ENCODE measurements at regions not wholly inside any gene's neighbourhood (a gene's known extent, or its start where the extent isn't known, plus 50 kb on each side); places are given as distances from the start of the nearest gene placed in this dataset.

DNA sequence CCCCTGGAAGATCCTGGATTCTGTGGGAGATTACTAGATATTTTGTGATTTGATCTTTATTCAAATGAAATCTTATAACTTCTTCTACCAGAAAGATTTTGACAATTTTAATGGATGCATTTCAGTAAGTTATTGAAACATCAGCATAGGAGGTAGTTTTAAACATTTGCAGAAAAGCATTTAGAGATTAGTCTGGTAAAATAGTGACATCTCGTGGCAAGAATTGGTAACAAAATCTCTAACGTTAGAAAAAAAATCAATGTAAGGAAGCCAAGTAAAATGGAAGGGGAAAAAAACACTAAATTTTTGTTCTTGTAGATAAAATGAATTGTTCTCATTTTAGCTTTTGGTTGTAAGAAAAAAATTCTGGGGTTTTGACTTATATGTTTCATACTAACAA lies 73.3 kb downstream of the TASL start:
- H3K27me3 Mint-ChIP-seq (ENCODE audit: low read depth), result peaks cover 4% of the 10 kb centered on the region
- H3K9me3 Mint-ChIP-seq (ENCODE audit: insufficient read depth), result no peaks in the 10 kb centered on the region
- no peak for DNase-seq
- H3K4me3 Mint-ChIP-seq, result no peak overlapping the region
- no peak for ATAC-seq
- POLR2A ChIA-PET, result no interaction called here
- no peaks in the 10 kb centered on the region for H3K36me3 Mint-ChIP-seq (ENCODE audit: low read depth)
- CTCF ChIA-PET, result interaction anchor here (0.9 kb wide), 1 partner anchor 9 kb away, joined by 3 read pairs; no protein-coding TSS in a partner anchor
- no peaks in the 10 kb centered on the region for H3K4me1 Mint-ChIP-seq (ENCODE audit: low read depth)
- H3K27ac Mint-ChIP-seq, result no peak overlapping the region

DNA sequence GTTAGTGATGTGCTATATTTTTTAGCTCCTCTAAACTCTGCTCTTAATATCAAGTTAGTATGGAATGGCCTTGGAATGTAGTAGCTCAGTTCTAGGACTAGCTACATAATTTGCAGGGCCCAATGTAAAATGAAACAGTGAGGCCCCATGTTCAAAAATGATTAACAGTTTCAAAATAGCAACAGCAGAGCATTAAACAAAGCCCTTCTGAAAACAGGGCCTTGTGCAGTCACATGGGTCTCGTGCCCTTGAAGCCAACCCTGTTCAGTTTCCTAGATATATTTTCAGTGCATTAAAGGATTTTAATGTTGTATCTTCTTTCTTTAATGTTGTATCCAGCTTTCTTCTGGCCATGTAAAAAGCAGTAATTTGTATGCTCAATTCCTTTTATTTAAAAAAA lies 82.1 kb downstream of the TASL start:
- DNase-seq, result no peak
- no peak overlapping the region for H3K4me3 Mint-ChIP-seq
- H3K9me3 Mint-ChIP-seq (ENCODE audit: insufficient read depth), result no peaks in the 10 kb centered on the region
- H3K36me3 Mint-ChIP-seq (ENCODE audit: low read depth), result no peaks in the 10 kb centered on the region
- ChIA-PET POLR2A (no interaction called here), CTCF (no interaction called here)
- no peaks in the 10 kb centered on the region for H3K27me3 Mint-ChIP-seq (ENCODE audit: low read depth)
- ATAC-seq, result no peak
- H3K27ac Mint-ChIP-seq, result no peak overlapping the region
- no peaks in the 10 kb centered on the region for H3K4me1 Mint-ChIP-seq (ENCODE audit: low read depth)

DNA sequence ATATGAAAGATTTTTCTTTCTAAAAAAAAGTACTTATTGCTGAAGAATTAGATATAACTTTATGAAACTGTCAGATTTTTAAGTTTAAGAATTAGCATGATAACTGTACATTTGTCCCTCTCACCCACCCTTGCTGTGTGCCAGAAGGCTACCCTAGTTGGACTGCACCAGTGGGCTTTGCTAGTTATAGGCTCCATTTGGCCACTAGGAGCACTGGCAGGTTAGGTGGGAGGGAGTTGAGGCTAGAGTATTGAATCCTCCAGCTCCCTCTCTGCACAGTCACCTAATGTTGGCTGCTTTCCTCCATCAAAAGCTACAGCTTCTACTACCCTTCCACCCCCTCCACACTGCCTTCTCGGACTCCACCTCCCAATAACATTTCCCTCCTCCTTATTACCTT lies 84.2 kb downstream of the TASL start:
- H3K4me1 Mint-ChIP-seq (ENCODE audit: low read depth), result no peaks in the 10 kb centered on the region
- no peaks in the 10 kb centered on the region for H3K9me3 Mint-ChIP-seq (ENCODE audit: insufficient read depth)
- ChIA-PET POLR2A (no interaction called here), CTCF (interaction anchor here (0.8 kb wide), 1 partner anchor 10 kb away, joined by 3 read pairs; no protein-coding TSS in a partner anchor)
- no peaks in the 10 kb centered on the region for H3K27me3 Mint-ChIP-seq (ENCODE audit: low read depth)
- ATAC-seq, result no peak
- DNase-seq, result no peak
- H3K36me3 Mint-ChIP-seq (ENCODE audit: low read depth), result no peaks in the 10 kb centered on the region
- no peak overlapping the region for H3K27ac Mint-ChIP-seq
- no peak overlapping the region for H3K4me3 Mint-ChIP-seq

DNA sequence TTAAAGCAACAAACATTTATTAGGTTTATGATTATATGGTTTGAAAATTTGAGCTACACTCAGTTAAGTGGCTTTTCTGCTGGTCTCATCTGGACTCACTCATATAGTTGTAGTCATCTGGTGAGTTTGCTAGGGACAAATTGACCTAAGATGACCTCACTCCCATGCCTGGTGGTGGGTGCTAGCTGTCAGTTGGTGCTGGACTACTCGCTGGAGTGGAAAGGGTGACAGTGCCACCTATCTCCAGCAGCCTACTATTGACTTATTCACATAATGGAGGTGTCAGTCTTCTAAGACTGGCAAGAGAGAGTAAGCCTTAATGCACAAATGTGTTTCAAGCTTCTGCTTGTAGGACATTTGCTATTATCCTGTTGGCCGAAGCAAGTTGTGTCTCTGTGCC lies 88.2 kb downstream of the TASL start:
- H3K9me3 Mint-ChIP-seq (ENCODE audit: insufficient read depth), result no peaks in the 10 kb centered on the region
- H3K4me1 Mint-ChIP-seq (ENCODE audit: low read depth), result no peaks in the 10 kb centered on the region
- H3K4me3 Mint-ChIP-seq, result no peak overlapping the region

DNA sequence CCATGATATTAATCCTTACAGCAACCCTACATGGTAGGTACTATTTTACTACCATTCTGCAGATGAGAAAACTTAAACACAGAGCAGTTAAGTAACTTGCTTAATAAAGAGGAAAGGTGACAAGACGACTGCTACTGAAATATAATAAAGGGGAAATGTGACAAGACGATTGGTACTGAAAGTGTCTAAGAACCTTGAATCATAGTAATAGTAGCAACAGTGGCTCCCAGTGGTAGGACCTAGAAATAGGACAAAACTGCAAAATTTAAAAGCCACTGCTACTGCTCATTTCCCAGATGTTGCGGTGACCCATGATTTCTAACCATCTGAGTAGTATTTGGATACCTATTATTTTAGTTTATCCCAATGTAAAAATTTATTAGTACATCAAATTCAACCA lies 89.5 kb downstream of the TASL start:
- CTCF ChIA-PET, result no interaction called here
- POLR2A ChIA-PET, result no interaction called here
- Mint-ChIP-seq H3K36me3 (ENCODE audit: low read depth) (no peaks in the 10 kb centered on the region), H3K27ac (no peak overlapping the region), H3K27me3 (ENCODE audit: low read depth) (no peaks in the 10 kb centered on the region), H3K4me3 (no peak overlapping the region), H3K9me3 (ENCODE audit: insufficient read depth) (no peaks in the 10 kb centered on the region), H3K4me1 (ENCODE audit: low read depth) (no peaks in the 10 kb centered on the region)
- ATAC-seq (no peak), DNase-seq (no peak)

More for the DNA sequence above, 88.2 kb downstream of the TASL start:
- ATAC-seq (no peak), DNase-seq (no peak)
- Mint-ChIP-seq H3K27ac (no peak overlapping the region), H3K36me3 (ENCODE audit: low read depth) (no peaks in the 10 kb centered on the region), H3K27me3 (ENCODE audit: low read depth) (no peaks in the 10 kb centered on the region)
- POLR2A ChIA-PET, result no interaction called here
- CTCF ChIA-PET, result no interaction called here

- Mint-ChIP-seq H3K4me3 (no peak overlapping the region), H3K27me3 (ENCODE audit: low read depth) (no peaks in the 10 kb centered on the region), H3K9me3 (ENCODE audit: insufficient read depth) (no peaks in the 10 kb centered on the region), H3K36me3 (ENCODE audit: low read depth) (no peaks in the 10 kb centered on the region), H3K4me1 (ENCODE audit: low read depth) (no peaks in the 10 kb centered on the region), H3K27ac (no peak overlapping the region)
- POLR2A ChIA-PET, result no interaction called here
- CTCF ChIA-PET, result no interaction called here
- DNase-seq, result no peak
- ATAC-seq, result no peak
Measured at GRCh38 chrX:30483996-30484395, 93.6 kb downstream of the TASL start.

DNA sequence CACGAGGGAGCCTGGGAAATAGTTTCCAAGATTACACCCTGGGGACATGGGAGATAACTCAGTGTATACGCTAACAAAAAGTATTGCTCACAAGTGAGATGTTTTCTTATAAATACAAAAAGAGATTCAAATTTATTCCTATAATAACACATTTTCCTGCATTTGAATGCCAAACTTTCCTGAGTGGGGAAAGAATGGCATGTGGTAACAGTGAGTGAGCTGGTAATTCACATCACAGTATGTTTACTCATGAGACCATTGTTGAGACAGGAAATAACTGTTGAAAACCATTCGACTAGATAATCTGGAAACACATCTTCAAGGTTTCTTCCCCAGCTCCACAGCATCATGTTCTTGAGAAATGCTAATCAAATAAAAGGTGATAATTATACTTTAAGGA lies 109.1 kb downstream of the TASL start:
- Mint-ChIP-seq H3K9me3 (ENCODE audit: insufficient read depth) (no peaks in the 10 kb centered on the region), H3K27ac (no peak overlapping the region), H3K4me1 (ENCODE audit: low read depth) (no peaks in the 10 kb centered on the region), H3K4me3 (no peak overlapping the region), H3K27me3 (ENCODE audit: low read depth) (no peaks in the 10 kb centered on the region), H3K36me3 (ENCODE audit: low read depth) (no peaks in the 10 kb centered on the region)
- ATAC-seq (no peak), DNase-seq (no peak)
- POLR2A ChIA-PET, result no interaction called here
- CTCF ChIA-PET, result no interaction called here

All from activated CD8-positive, alpha-beta T cell treated with anti-CD3 and anti-CD28 coated beads, Interleukin-2, amount 10 ng/mL, durations not matched to agents 7 days and 5 days (primary cell).